ENCODE measurements at regions not wholly inside any gene's neighbourhood (a gene's known extent, or its start where the extent isn't known, plus 50 kb on each side); places are given as distances from the start of the nearest gene placed in this dataset.
"Not testable (repeated sequence)": the region's sequence is repeated elsewhere in the genome, so short reads cannot be mapped to it uniquely, and the experiment has no call there.

- H3K4me1 ChIP-seq (ENCODE audit: control insufficient read depth in 1 of 2, insufficient read depth in 2 of 2, low read length in 2 of 2); RAD21 ChIA-PET (ENCODE audit: low non-redundant PET in 1 of 2, low total read pairs in 2 of 2, uncharacterized antibody in 2 of 2, unreplicated experiment in 2 of 2); H3K4me3 ChIP-seq (replicated peaks in 1 of 2; ENCODE audit: low read depth in 1 of 2, low read length in 2 of 2); H3K9ac ChIP-seq (ENCODE audit: low read length); BruUV-seq (replicated peaks); H4K20me1 ChIP-seq (ENCODE audit: insufficient read depth); H3K4me2 ChIP-seq (ENCODE audit: low read length); H2AFZ ChIP-seq (ENCODE audit: low read depth, low read length, poor library complexity, severe bottlenecking); ATAC-seq; H3K9me3 ChIP-seq (ENCODE audit: control insufficient read depth in 1 of 2, insufficient read depth in 1 of 2, low read depth in 1 of 2, low read length in 2 of 2); intact Hi-C loops (cut with micrococcal nuclease); H3K27ac ChIP-seq (ENCODE audit: low read depth, low read length); H3K9me2 ChIP-seq (ENCODE audit: insufficient read depth); H3K79me2 ChIP-seq (ENCODE audit: insufficient read depth, low read length); CTCF ChIA-PET; DNase-seq (ENCODE audit: low read depth, low spot score); POLR2A ChIA-PET; H3K36me3 ChIP-seq (ENCODE audit: control insufficient read depth in 1 of 2, insufficient read depth in 2 of 2, low read length in 2 of 2); H3K27me3 ChIP-seq (ENCODE audit: insufficient read depth, low read length): not testable (repeated sequence)
Measured at GRCh38 chr6:167217073-167217472, 59.3 kb upstream of the GPR31 start.

DNA sequence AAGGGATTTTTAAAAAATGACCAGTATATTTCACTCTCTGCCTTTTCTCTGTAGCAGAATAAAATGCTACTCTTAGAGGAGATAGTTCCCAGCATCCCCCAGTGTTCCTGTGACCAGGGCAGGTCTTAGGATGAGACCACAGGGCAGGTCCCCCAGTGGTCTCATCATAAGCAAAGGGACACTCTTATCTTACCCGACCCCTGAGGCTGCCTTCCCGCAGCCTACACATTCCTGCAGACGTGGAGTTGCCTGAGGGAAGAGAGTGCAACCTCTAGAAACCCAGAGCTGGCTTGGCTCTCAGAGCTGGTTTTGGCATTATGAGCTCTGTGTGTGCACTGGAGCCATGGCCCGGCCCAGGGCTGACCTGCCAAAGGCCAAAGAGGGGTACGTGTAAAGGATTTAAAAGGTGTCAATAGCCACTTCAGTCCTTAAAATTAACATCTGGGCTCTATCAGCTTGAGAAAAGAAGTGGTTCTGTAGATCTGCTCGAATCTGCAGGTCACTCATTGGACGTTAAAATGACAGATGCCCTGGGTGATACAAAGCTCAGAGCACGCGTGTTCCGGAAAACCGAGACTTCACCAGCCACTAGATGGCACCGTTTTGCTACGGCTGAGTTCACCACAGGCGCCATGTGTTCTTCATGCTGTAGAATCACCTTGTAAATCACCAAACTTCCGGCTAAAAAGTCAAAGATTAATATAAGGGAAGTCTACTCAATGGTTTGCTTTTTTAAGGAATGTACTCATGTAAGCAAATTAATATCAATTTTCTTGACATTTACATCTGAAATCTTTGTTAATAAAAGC is 60.4 kb upstream of the GPR31 start:
- H3K27ac ChIP-seq (ENCODE audit: low read depth, low read length); POLR2A ChIA-PET; H3K79me2 ChIP-seq (ENCODE audit: insufficient read depth, low read length); H4K20me1 ChIP-seq (ENCODE audit: insufficient read depth); RAD21 ChIA-PET (ENCODE audit: low non-redundant PET in 1 of 2, low total read pairs in 2 of 2, uncharacterized antibody in 2 of 2, unreplicated experiment in 2 of 2); H3K4me3 ChIP-seq (replicated peaks in 1 of 2; ENCODE audit: low read depth in 1 of 2, low read length in 2 of 2); CTCF ChIA-PET; H3K27me3 ChIP-seq (ENCODE audit: insufficient read depth, low read length); H3K36me3 ChIP-seq (ENCODE audit: control insufficient read depth in 1 of 2, insufficient read depth in 2 of 2, low read length in 2 of 2); H3K4me2 ChIP-seq (ENCODE audit: low read length); H3K9me2 ChIP-seq (ENCODE audit: insufficient read depth); H3K9ac ChIP-seq (ENCODE audit: low read length); H3K4me1 ChIP-seq (ENCODE audit: control insufficient read depth in 1 of 2, insufficient read depth in 2 of 2, low read length in 2 of 2); H3K9me3 ChIP-seq (ENCODE audit: control insufficient read depth in 1 of 2, insufficient read depth in 1 of 2, low read depth in 1 of 2, low read length in 2 of 2); BruUV-seq (replicated peaks): not testable (repeated sequence)
- ATAC-seq (peak; percentile 83), DNase-seq (ENCODE audit: low read depth, low spot score) (peak; percentile 28)
- H2AFZ ChIP-seq (ENCODE audit: low read depth, low read length, poor library complexity, severe bottlenecking), result peak overlapping the region; percentile 92
- intact Hi-C loops (cut with micrococcal nuclease), result loop anchor here (1.0 kb wide), 1 partner anchor 133 kb away; no protein-coding TSS in a partner anchor
- peak; percentile 3 to 40 (median 15); a peak in 2 of 6 replicates for TF ChIP-seq CTCF (IDR thresholded peaks at IDR 0.05 in 2 of 3, conservative IDR thresholded peaks at IDR 0.05 in 1 of 3; ENCODE audit: borderline replicate concordance in 1 of 3, insufficient read depth in 1 of 3, low read depth in 2 of 3, low read length in 2 of 3)
- peak; percentile 38 for TF ChIP-seq RAD21 (IDR thresholded peaks at IDR 0.05; ENCODE audit: low read depth)
- TF ChIP-seq, protein P1, sequence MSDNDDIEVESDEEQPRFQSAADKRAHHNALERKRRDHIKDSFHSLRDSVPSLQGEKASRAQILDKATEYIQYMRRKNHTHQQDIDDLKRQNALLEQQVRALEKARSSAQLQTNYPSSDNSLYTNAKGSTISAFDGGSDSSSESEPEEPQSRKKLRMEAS (IDR thresholded peaks at IDR 0.05), result peak; percentile 78

- H3K27me3 ChIP-seq (ENCODE audit: insufficient read depth, low read length); H4K20me1 ChIP-seq (ENCODE audit: insufficient read depth); H3K27ac ChIP-seq (ENCODE audit: low read depth, low read length); ATAC-seq; H3K4me2 ChIP-seq (ENCODE audit: low read length); DNase-seq (ENCODE audit: low read depth, low spot score); H3K9ac ChIP-seq (ENCODE audit: low read length); H3K4me3 ChIP-seq (replicated peaks in 1 of 2; ENCODE audit: low read depth in 1 of 2, low read length in 2 of 2); intact Hi-C loops (cut with micrococcal nuclease); H3K9me3 ChIP-seq (ENCODE audit: control insufficient read depth in 1 of 2, insufficient read depth in 1 of 2, low read depth in 1 of 2, low read length in 2 of 2); H3K36me3 ChIP-seq (ENCODE audit: control insufficient read depth in 1 of 2, insufficient read depth in 2 of 2, low read length in 2 of 2); H3K9me2 ChIP-seq (ENCODE audit: insufficient read depth); BruUV-seq (replicated peaks); POLR2A ChIA-PET; H2AFZ ChIP-seq (ENCODE audit: low read depth, low read length, poor library complexity, severe bottlenecking); H3K4me1 ChIP-seq (ENCODE audit: control insufficient read depth in 1 of 2, insufficient read depth in 2 of 2, low read length in 2 of 2); H3K79me2 ChIP-seq (ENCODE audit: insufficient read depth, low read length): not testable (repeated sequence)
- ChIA-PET CTCF (interaction anchor here (0.6 kb wide), 1 partner anchor 132 kb away, joined by 4 read pairs; no protein-coding TSS in a partner anchor), RAD21 (ENCODE audit: low non-redundant PET in 1 of 2, low total read pairs in 2 of 2, uncharacterized antibody in 2 of 2, unreplicated experiment in 2 of 2) (interaction anchor here in 1 of 2 experiments (0.6 kb wide), 1 partner anchor 244 kb away, joined by 3 read pairs; no protein-coding TSS in a partner anchor)
Measured at GRCh38 chr6:167219079-167219478, 61.3 kb upstream of the GPR31 start.

All from HCT116 (cell line).